Bronchial epithelial cell (primary cell): ENCODE measurements at regions not wholly inside any gene's neighbourhood (a gene's known extent, or its start where the extent isn't known, plus 50 kb on each side); places are given as distances from the start of the nearest gene placed in this dataset.
"Not testable (repeated sequence)": the region's sequence is repeated elsewhere in the genome, so short reads cannot be mapped to it uniquely, and the experiment has no call there.

Experiments
- DNase-seq: peaks from one replicate; pipeline ENCODE4 v3.0.0-alpha.2; 2010; ENCODE audit warnings: low read depth
- FAIRE-seq: peaks from 2 replicates; lab custom pipeline; 2011; peaks lifted over from hg19 to GRCh38; lab: Jason Lieb, UNC
- H3K27me3 ChIP-seq: 2 replicates; pipeline ENCODE4 v1.5.1; 2011; ENCODE audit warnings: low read length; ENCODE audit not compliant: control insufficient read depth, insufficient read depth
- H3K36me3 ChIP-seq: 2 replicates; pipeline ENCODE4 v1.5.1; 2011; ENCODE audit warnings: low read length; ENCODE audit not compliant: control insufficient read depth, insufficient read depth
- H3K4me3 ChIP-seq: 2 replicates; pipeline ENCODE4 v1.5.1; 2011; ENCODE audit warnings: mild to moderate bottlenecking, low read depth, low read length, control low read depth
- CTCF ChIP-seq: IDR thresholded peaks from 2 replicates; pipeline ENCODE4 v1.5.1; 2011; ENCODE audit warnings: mild to moderate bottlenecking, moderate library complexity, low read length, control low read depth, inconsistent platforms; ENCODE audit not compliant: insufficient read depth, severe bottlenecking

- Histone ChIP-seq H3K27me3 (no peaks in the 10 kb centered on the region), H3K4me3 (no peak overlapping the region), H3K36me3 (no peaks in the 10 kb centered on the region)
- no peak for DNase-seq
- no peak for FAIRE-seq
- no peak for TF ChIP-seq CTCF
Measured at GRCh38 chr2:175806570-175806969, 195.5 kb downstream of the LNPK start.

GRCh38 chr2:175806125-175806490, 196.0 kb downstream of the LNPK start:
- DNase-seq (no peak), FAIRE-seq (no peak)
- Histone ChIP-seq H3K36me3 (no peaks in the 10 kb centered on the region), H3K4me3 (no peak overlapping the region), H3K27me3 (no peaks in the 10 kb centered on the region)
- TF ChIP-seq CTCF: no peak

DNA sequence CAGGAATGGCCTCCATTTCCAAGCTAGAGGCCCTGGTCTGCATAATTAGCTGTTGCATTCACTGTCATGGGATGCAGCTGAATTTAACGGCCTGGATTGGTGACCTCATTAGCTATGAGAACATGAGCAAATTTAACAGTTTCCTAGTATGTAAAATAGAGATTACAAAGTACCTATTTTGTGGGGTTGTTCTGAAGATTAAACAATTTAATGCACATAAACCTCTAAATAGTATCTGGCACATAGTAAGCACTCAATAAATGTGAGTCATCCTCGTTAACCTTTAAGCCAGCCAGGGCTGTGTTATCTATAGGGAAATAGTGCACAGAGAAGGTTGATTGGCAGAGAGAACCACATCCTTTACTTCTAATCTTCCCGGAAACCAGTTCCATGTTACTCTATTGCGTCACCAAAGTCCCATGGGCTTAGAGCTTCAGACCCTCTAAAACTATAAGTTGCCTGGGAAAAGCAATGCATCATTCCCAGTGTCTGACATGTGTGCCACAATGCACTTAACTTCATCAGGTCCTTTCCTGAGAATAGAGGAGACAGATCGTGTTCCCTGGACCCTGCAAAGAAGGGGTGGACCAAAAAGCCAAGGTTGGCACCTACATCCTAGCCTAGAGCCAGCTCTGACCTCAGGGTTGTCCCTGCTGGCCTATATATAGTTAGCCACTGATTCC, 196.5 kb downstream of the LNPK start:
- no peak overlapping the region for H3K4me3 ChIP-seq
- H3K36me3 ChIP-seq: no peaks in the 10 kb centered on the region
- no peaks in the 10 kb centered on the region for H3K27me3 ChIP-seq
- FAIRE-seq: no peak
- TF ChIP-seq CTCF: no peak
- DNase-seq: no peak

DNA sequence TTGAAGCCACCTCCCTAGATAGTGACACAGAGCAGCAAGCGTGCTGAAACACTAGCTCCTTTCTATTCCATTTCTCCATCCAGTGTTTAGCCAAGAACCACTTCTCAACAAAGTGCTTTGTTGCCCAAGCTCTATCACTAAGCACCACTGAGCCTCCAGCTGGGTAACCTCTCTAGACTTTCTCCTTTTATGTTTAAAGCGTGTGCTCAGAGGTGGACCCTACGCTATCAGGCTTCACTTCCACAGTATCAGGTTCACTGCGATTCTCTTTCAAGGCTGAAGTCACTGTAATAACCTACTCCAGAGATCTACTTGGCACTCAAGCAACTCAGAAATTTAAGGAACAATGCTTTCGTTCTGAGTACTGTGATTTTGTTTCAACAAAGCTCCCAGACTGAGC, 197.9 kb downstream of the LNPK start:
- TF ChIP-seq CTCF: no peak
- FAIRE-seq: no peak
- no peak for DNase-seq
- Histone ChIP-seq H3K27me3 (no peaks in the 10 kb centered on the region), H3K36me3 (no peaks in the 10 kb centered on the region), H3K4me3 (no peak overlapping the region)

DNA sequence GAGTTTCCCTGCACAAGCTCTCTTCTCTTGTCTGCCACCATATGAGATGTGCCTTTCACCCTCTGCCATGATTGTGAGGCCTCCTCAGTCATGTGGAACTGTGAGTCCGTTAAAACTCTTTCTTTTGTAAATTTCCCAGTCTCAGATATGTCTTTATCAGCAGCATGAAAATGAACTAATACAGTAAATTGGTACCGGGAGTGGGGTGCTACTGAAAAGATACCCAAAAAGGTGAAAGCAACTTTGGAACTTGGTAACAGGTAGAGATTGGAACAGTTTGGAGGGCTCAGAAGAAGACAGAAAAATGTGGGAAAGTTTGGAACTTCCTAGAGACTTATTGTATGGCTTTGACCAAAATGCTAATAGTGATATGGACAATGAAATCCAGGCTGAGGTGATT, 205.6 kb downstream of the LNPK start:
- FAIRE-seq, H3K27me3 ChIP-seq, H3K36me3 ChIP-seq, H3K4me3 ChIP-seq, DNase-seq: not testable (repeated sequence)

DNA sequence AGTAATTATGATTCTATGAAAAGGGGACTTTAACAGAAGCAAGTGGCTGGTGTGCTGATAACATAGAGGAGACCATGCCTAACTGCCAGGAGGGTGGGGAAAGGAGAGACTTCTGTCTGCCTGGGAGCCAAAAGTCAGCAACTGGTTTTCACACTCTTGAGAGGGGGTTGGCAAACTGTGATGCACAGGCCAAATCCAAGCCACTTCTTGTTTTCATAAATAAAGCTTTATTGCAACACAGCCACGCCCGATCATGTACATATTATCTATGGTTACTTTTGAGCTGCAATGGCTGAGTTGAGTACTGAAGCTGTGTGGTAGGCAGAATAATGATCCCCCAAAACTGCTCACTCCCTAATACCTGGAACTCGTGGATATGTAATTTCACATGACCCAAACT, 208.4 kb downstream of the LNPK start:
- DNase-seq (no peak), FAIRE-seq (no peak)
- H3K4me3 ChIP-seq: no peak overlapping the region
- no peaks in the 10 kb centered on the region for H3K36me3 ChIP-seq
- H3K27me3 ChIP-seq: no peaks in the 10 kb centered on the region
- no peak for TF ChIP-seq CTCF
